ENCODE measurements at regions not wholly inside any gene's neighbourhood (a gene's known extent, or its start where the extent isn't known, plus 50 kb on each side); places are given as distances from the start of the nearest gene placed in this dataset.

GRCh38 chr6:44615621-44616020, 228.1 kb downstream of the CDC5L start:
- H3K27me3 ChIP-seq (ENCODE audit: control insufficient read depth in 1 of 2, insufficient read depth in 2 of 2, low read length in 2 of 2): peaks cover 0 to 2% of the 10 kb centered on the region in 2 experiments
- H3K4me3 ChIP-seq (ENCODE audit: low read length): no peak overlapping the region
- ATAC-seq (ENCODE audit: poor library complexity) (no peak), DNase-seq (no peak)
- H3K9me3 Mint-ChIP-seq: no peaks in the 10 kb centered on the region
- H3K36me3 ChIP-seq (ENCODE audit: insufficient read depth, low read length): no peaks in the 10 kb centered on the region
- H3K36me3 Mint-ChIP-seq (ENCODE audit: low read depth): no peaks in the 10 kb centered on the region
- ChIA-PET CTCF (no interaction called here), POLR2A (no interaction called here)
- no peaks in the 10 kb centered on the region for H3K4me1 Mint-ChIP-seq (ENCODE audit: low read depth)
- no peaks in the 10 kb centered on the region for H3K27me3 Mint-ChIP-seq
- H3K9me3 ChIP-seq (ENCODE audit: control insufficient read depth in 1 of 2, insufficient read depth in 1 of 2, low read length in 2 of 2): no peaks in the 10 kb centered on the region
- no peak for TF ChIP-seq CTCF (IDR thresholded peaks at IDR 0.05)
- H3K4me3 Mint-ChIP-seq: no peak overlapping the region
- intact Hi-C loops (cut with DNase I, micrococcal nuclease): no loop called here
- no peaks in the 10 kb centered on the region for H3K4me1 ChIP-seq (ENCODE audit: insufficient read depth, low read length)
- no peak overlapping the region for H3K27ac ChIP-seq (ENCODE audit: low read depth in 1 of 2, low read length in 2 of 2)
- no peak overlapping the region for H3K27ac Mint-ChIP-seq

- no peak for DNase-seq
- intact Hi-C loops (cut with DNase I, micrococcal nuclease): no loop called here
- H3K36me3 ChIP-seq (ENCODE audit: insufficient read depth, low read length): no peaks in the 10 kb centered on the region
- Mint-ChIP-seq H3K4me3 (no peak overlapping the region), H3K9me3 (no peaks in the 10 kb centered on the region), H3K27me3 (no peaks in the 10 kb centered on the region), H3K4me1 (ENCODE audit: low read depth) (no peaks in the 10 kb centered on the region), H3K36me3 (ENCODE audit: low read depth) (no peaks in the 10 kb centered on the region), H3K27ac (no peak overlapping the region)
- CTCF ChIA-PET: no interaction called here
- no peak overlapping the region for H3K27ac ChIP-seq (ENCODE audit: low read depth in 1 of 2, low read length in 2 of 2)
- peaks cover 0 to 2% of the 10 kb centered on the region in 2 experiments for H3K27me3 ChIP-seq (ENCODE audit: control insufficient read depth in 1 of 2, insufficient read depth in 2 of 2, low read length in 2 of 2)
- POLR2A ChIA-PET: no interaction called here
- TF ChIP-seq CTCF (IDR thresholded peaks at IDR 0.05): no peak
- no peak for ATAC-seq (ENCODE audit: poor library complexity)
- no peaks in the 10 kb centered on the region for H3K4me1 ChIP-seq (ENCODE audit: insufficient read depth, low read length)
- no peaks in the 10 kb centered on the region for H3K9me3 ChIP-seq (ENCODE audit: control insufficient read depth in 1 of 2, insufficient read depth in 1 of 2, low read length in 2 of 2)
- no peak overlapping the region for H3K4me3 ChIP-seq (ENCODE audit: low read length)
Measured at GRCh38 chr6:44617416-44617815, 229.9 kb downstream of the CDC5L start.

- H3K4me1 Mint-ChIP-seq (ENCODE audit: low read depth): no peaks in the 10 kb centered on the region
- ATAC-seq (ENCODE audit: poor library complexity) (no peak), DNase-seq (no peak)
- H3K27me3 Mint-ChIP-seq: no peaks in the 10 kb centered on the region
- no peak overlapping the region for H3K27ac Mint-ChIP-seq
- H3K36me3 Mint-ChIP-seq (ENCODE audit: low read depth): no peaks in the 10 kb centered on the region
- no peaks in the 10 kb centered on the region for H3K9me3 Mint-ChIP-seq
- Histone ChIP-seq H3K4me3 (ENCODE audit: low read length) (no peak overlapping the region), H3K9me3 (ENCODE audit: control insufficient read depth in 1 of 2, insufficient read depth in 1 of 2, low read length in 2 of 2) (no peaks in the 10 kb centered on the region), H3K27me3 (ENCODE audit: control insufficient read depth in 1 of 2, insufficient read depth in 2 of 2, low read length in 2 of 2) (peaks cover 0 to 2% of the 10 kb centered on the region in 2 experiments), H3K36me3 (ENCODE audit: insufficient read depth, low read length) (no peaks in the 10 kb centered on the region), H3K27ac (ENCODE audit: low read depth in 1 of 2, low read length in 2 of 2) (no peak overlapping the region), H3K4me1 (ENCODE audit: insufficient read depth, low read length) (no peaks in the 10 kb centered on the region)
- ChIA-PET POLR2A (no interaction called here), CTCF (no interaction called here)
- intact Hi-C loops (cut with DNase I, micrococcal nuclease): no loop called here
- H3K4me3 Mint-ChIP-seq: no peak overlapping the region
- TF ChIP-seq CTCF (IDR thresholded peaks at IDR 0.05): no peak
Measured at GRCh38 chr6:44618371-44618770, 230.9 kb downstream of the CDC5L start.
